HepG2 (cell line): ENCODE measurements at regions not wholly inside any gene's neighbourhood (a gene's known extent, or its start where the extent isn't known, plus 50 kb on each side); places are given as distances from the start of the nearest gene placed in this dataset.

Experiments used
- ATAC-seq: fragments of 200-7000 bp; cut with Tn5 transposase; 3 replicates; pipeline ENCODE4 v1.9.1; 2020; ENCODE audit warnings: mild to moderate bottlenecking, moderate library complexity
- BruUV-seq: library from RNA; stranded (reverse); fragments of 400-500 nt; replicated peaks from 2 replicates; lab custom pipeline; 2021; lab: Mats Ljungman, UMichigan
- CTCF ChIA-PET: fragments of 300-600 bp; formaldehyde crosslinking; extraction: SDS; loops from one replicate; lab custom pipeline; 2021; ENCODE audit warnings: low total read pairs, inconsistent platforms, low intra/inter-chr PET ratio; lab: Yijun Ruan, JAX
- POLR2A ChIA-PET: fragments of 350-600 bp; sonication (Branson Sonifier 250); formaldehyde crosslinking; loops from one replicate; lab custom pipeline; 2020; ENCODE audit warnings: antibody characterized with exemption, inconsistent platforms; lab: Yijun Ruan, JAX
- DNase-seq: peaks from one replicate; pipeline ENCODE4 v3.0.0-alpha.2; 2015; ENCODE audit warnings: low spot score
- FAIRE-seq: peaks from 3 replicates; lab custom pipeline; 2011; peaks lifted over from hg19 to GRCh38; lab: Jason Lieb, UNC
- H2AFZ ChIP-seq: one replicate; pipeline ENCODE4 v1.6.1; 2011; ENCODE audit warnings: low read length, inconsistent platforms
- H3K27ac ChIP-seq: fragments of 300-600 bp; 3 replicates; pipeline ENCODE4 v1.8.0; 2011; ENCODE audit warnings: mixed run types, mild to moderate bottlenecking, mixed read lengths, low read length, inconsistent platforms; ENCODE audit not compliant: insufficient read depth; ENCODE audit errors: extremely low read length
- H3K27me3 ChIP-seq, 2 experiments: fragments of 200-600 bp in 1 of 2; 2 replicates in 1 of 2; 3 replicates in 1 of 2; pipeline versions ENCODE4 v1.6.0 to v1.8.0; 2011; ENCODE audit warnings: low read length in 2 of 2, mild to moderate bottlenecking in 2 of 2, moderate library complexity in 2 of 2, inconsistent platforms in 1 of 2; ENCODE audit not compliant: insufficient read depth in 2 of 2, control insufficient read depth in 1 of 2
- H3K36me3 ChIP-seq, 2 experiments: fragments of 200-600 bp in 1 of 2; replicated peaks in 1 of 2; 2 replicates in 1 of 2; 3 replicates in 1 of 2; pipeline versions ENCODE4 v1.5.1 to v1.8.0; 2011; ENCODE audit warnings: low read length in 2 of 2, inconsistent platforms in 1 of 2; ENCODE audit not compliant: insufficient read depth in 2 of 2, control insufficient read depth in 1 of 2
- H3K4me1 ChIP-seq: 2 replicates; pipeline ENCODE4 v1.5.1; 2012; ENCODE audit warnings: low read length, inconsistent platforms; ENCODE audit not compliant: insufficient read depth
- H3K4me2 ChIP-seq: 2 replicates; pipeline ENCODE4 v1.6.0; 2011; ENCODE audit warnings: low read depth, low read length, inconsistent platforms
- H3K4me3 ChIP-seq, 3 experiments: fragments of 200-600 bp in 1 of 3; sonication (generic), shearing (Covaris generic) in 1 of 3; replicated peaks in 1 of 3; 2 replicates each; pipeline ENCODE4 v1.5.1; 2011 to 2016; ENCODE audit warnings: low read length in 3 of 3, inconsistent platforms in 2 of 3, low read depth in 2 of 3, mild to moderate bottlenecking in 2 of 3, control low read depth in 1 of 3, mixed read lengths in 1 of 3; ENCODE audit not compliant: insufficient read depth in 1 of 3
- H3K79me2 ChIP-seq: one replicate; pipeline ENCODE4 v1.6.1; 2011; ENCODE audit warnings: low read length, inconsistent platforms; ENCODE audit not compliant: insufficient read depth
- H3K9ac ChIP-seq: 2 replicates; pipeline ENCODE4 v1.6.0; 2011; ENCODE audit warnings: mild to moderate bottlenecking, low read depth, low read length, inconsistent platforms; ENCODE audit not compliant: insufficient read depth
- H3K9me3 ChIP-seq: 2 replicates; pipeline ENCODE4 v1.5.1; 2012; ENCODE audit warnings: mild to moderate bottlenecking, low read length
- H4K20me1 ChIP-seq: 2 replicates; pipeline ENCODE4 v1.6.0; 2011; ENCODE audit warnings: inconsistent platforms, mild to moderate bottlenecking, low read length, moderate library complexity; ENCODE audit not compliant: insufficient read depth
- CREM ChIP-seq, 2 experiments: sonication (generic) in 1 of 2; formaldehyde crosslinking in 1 of 2; IDR thresholded peaks; 2 replicates each; pipeline versions ENCODE4 v1.4.0 to v1.6.1; 2016 to 2020; ENCODE audit warnings: antibody characterized with exemption in 1 of 2, mild to moderate bottlenecking in 1 of 2, missing genetic modification reagents in 1 of 2
- MXD4 ChIP-seq: IDR thresholded peaks from 2 replicates; pipeline ENCODE4 v1.6.1; 2016; ENCODE audit warnings: mild to moderate bottlenecking, missing biosample characterization, missing genetic modification reagents
- TBX3 ChIP-seq: fragments of 450-650 bp; IDR thresholded peaks from 2 replicates; pipeline ENCODE4 v1.6.1; 2017; ENCODE audit warnings: antibody characterized with exemption, mild to moderate bottlenecking, inconsistent platforms, borderline replicate concordance
- ZNF230 ChIP-seq: sonication (generic); formaldehyde crosslinking; IDR thresholded peaks from 2 replicates; pipeline ENCODE4 v1.4.0; 2020; ENCODE audit warnings: mild to moderate bottlenecking, missing genetic modification reagents
- WGBS: methylation state at CpG from one replicate; pipeline ENCODE4 v1.1.6; 2017; ENCODE audit warnings: low lambda C conversion rate; 5-methylcytosine and 5-hydroxymethylcytosine counted together
- in situ Hi-C: cut with HindIII; loops from 2 replicates; pipeline ENCODE4 v1.10.0; 2017; ENCODE audit warnings: low pct_unique_long_range_greater_than_20kb; ENCODE audit not compliant: extremely low pct_ligation_motif_present
- intact Hi-C: fragments of 100-400 bp; cut with micrococcal nuclease; formaldehyde crosslinking; loops from one replicate; pipeline ENCODE4 v1.10.0; 2022; ENCODE audit not compliant: unreplicated experiment
- TF ChIP-seq, protein P1 (sequence below): IDR thresholded peaks from 2 replicates; pipeline ENCODE4 v1.6.1; 2016; ENCODE audit warnings: low read depth, control low read depth
- TF ChIP-seq, protein P2 (sequence below): sonication (generic); formaldehyde crosslinking; IDR thresholded peaks from 2 replicates; pipeline ENCODE4 v1.5.0; 2020; ENCODE audit warnings: missing genetic modification reagents
- TF ChIP-seq, protein P3 (sequence below): sonication (generic); formaldehyde crosslinking; IDR thresholded peaks from 2 replicates; pipeline ENCODE4 v1.4.0; 2020; ENCODE audit warnings: missing genetic modification reagents
- TF ChIP-seq, protein P4 (sequence below): sonication (generic); formaldehyde crosslinking; IDR thresholded peaks from 2 replicates; pipeline ENCODE4 v1.4.0; 2020; ENCODE audit warnings: missing genetic modification reagents, borderline replicate concordance

DNA sequence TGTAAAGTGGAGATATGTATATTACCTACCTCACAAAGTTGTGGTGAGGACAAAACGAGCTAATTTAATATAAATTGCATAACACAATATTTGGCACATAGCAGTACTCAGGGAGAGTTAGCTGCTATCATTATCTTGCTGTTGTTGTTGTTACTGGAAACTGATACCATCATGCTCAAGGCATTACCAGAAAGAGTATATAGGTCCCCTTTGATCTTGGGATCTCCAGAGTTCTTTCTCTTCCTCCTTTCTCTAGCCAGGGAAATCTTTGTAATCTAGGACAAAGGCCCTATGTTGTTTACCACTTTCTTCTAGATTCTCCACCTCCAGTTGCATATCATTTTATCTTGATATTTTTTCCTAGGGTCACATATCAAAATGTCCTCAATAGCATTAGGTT lies 114.8 kb upstream of the RASA1 start:
- ChIA-PET CTCF (no interaction called here), POLR2A (no interaction called here)
- in situ Hi-C loops: no loop called here
- no peaks in the 10 kb centered on the region for H3K36me3 ChIP-seq
- no peaks in the 10 kb centered on the region for H4K20me1 ChIP-seq
- 0% methylated on average over 1 of the region's 1 CpG for WGBS
- H3K4me1 ChIP-seq: no peaks in the 10 kb centered on the region
- H3K4me3 ChIP-seq: no peak overlapping the region
- no peak overlapping the region for H2AFZ ChIP-seq
- DNase-seq (no peak), ATAC-seq (no peak), FAIRE-seq (no peak)
- intact Hi-C loops: no loop called here
- no peak overlapping the region for H3K27ac ChIP-seq
- no peaks in the 10 kb centered on the region for H3K79me2 ChIP-seq
- TF ChIP-seq TBX3 (no peak), ZNF230 (CRISPR knock-in tag) (no peak)
- TF ChIP-seq, protein P1, sequence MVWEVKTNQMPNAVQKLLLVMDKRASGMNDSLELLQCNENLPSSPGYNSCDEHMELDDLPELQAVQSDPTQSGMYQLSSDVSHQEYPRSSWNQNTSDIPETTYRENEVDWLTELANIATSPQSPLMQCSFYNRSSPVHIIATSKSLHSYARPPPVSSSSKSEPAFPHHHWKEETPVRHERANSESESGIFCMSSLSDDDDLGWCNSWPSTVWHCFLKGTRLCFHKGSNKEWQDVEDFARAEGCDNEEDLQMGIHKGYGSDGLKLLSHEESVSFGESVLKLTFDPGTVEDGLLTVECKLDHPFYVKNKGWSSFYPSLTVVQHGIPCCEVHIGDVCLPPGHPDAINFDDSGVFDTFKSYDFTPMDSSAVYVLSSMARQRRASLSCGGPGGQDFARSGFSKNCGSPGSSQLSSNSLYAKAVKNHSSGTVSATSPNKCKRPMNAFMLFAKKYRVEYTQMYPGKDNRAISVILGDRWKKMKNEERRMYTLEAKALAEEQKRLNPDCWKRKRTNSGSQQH (CRISPR knock-in tag): no peak
- TF ChIP-seq, protein P2, sequence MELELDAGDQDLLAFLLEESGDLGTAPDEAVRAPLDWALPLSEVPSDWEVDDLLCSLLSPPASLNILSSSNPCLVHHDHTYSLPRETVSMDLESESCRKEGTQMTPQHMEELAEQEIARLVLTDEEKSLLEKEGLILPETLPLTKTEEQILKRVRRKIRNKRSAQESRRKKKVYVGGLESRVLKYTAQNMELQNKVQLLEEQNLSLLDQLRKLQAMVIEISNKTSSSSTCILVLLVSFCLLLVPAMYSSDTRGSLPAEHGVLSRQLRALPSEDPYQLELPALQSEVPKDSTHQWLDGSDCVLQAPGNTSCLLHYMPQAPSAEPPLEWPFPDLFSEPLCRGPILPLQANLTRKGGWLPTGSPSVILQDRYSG (CRISPR knock-in tag): no peak
- H3K27me3 ChIP-seq: no peaks in the 10 kb centered on the region
- BruUV-seq: no TSS peak
- H3K4me2 ChIP-seq: no peak overlapping the region
- no peaks in the 10 kb centered on the region for H3K9me3 ChIP-seq
- H3K9ac ChIP-seq: no peak overlapping the region

DNA sequence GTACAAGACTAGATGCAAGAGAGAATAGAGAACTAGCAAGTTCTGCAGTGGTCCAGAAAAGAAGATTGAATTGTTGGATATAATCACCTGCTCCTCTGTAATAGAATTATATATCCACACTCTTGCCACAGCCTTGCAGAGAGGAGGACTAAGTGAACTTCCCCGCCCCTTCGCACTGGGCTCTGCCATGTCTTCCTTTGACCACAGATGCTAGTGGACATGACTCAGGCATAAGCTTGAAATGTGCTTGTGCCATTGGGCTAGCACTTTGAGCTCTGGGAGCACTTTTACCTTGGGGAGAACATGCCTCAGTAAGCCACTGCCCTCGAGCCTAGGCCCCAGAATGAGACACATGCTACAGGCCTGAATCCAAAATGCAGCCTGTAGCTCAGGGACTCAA lies 113.5 kb upstream of the RASA1 start:
- no TSS peak for BruUV-seq
- H4K20me1 ChIP-seq: no peaks in the 10 kb centered on the region
- TF ChIP-seq, protein P3, sequence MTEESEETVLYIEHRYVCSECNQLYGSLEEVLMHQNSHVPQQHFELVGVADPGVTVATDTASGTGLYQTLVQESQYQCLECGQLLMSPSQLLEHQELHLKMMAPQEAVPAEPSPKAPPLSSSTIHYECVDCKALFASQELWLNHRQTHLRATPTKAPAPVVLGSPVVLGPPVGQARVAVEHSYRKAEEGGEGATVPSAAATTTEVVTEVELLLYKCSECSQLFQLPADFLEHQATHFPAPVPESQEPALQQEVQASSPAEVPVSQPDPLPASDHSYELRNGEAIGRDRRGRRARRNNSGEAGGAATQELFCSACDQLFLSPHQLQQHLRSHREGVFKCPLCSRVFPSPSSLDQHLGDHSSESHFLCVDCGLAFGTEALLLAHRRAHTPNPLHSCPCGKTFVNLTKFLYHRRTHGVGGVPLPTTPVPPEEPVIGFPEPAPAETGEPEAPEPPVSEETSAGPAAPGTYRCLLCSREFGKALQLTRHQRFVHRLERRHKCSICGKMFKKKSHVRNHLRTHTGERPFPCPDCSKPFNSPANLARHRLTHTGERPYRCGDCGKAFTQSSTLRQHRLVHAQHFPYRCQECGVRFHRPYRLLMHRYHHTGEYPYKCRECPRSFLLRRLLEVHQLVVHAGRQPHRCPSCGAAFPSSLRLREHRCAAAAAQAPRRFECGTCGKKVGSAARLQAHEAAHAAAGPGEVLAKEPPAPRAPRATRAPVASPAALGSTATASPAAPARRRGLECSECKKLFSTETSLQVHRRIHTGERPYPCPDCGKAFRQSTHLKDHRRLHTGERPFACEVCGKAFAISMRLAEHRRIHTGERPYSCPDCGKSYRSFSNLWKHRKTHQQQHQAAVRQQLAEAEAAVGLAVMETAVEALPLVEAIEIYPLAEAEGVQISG (CRISPR knock-in tag): no peak
- TF ChIP-seq MXD4 (CRISPR knock-in tag): no peak
- TF ChIP-seq, protein P4, sequence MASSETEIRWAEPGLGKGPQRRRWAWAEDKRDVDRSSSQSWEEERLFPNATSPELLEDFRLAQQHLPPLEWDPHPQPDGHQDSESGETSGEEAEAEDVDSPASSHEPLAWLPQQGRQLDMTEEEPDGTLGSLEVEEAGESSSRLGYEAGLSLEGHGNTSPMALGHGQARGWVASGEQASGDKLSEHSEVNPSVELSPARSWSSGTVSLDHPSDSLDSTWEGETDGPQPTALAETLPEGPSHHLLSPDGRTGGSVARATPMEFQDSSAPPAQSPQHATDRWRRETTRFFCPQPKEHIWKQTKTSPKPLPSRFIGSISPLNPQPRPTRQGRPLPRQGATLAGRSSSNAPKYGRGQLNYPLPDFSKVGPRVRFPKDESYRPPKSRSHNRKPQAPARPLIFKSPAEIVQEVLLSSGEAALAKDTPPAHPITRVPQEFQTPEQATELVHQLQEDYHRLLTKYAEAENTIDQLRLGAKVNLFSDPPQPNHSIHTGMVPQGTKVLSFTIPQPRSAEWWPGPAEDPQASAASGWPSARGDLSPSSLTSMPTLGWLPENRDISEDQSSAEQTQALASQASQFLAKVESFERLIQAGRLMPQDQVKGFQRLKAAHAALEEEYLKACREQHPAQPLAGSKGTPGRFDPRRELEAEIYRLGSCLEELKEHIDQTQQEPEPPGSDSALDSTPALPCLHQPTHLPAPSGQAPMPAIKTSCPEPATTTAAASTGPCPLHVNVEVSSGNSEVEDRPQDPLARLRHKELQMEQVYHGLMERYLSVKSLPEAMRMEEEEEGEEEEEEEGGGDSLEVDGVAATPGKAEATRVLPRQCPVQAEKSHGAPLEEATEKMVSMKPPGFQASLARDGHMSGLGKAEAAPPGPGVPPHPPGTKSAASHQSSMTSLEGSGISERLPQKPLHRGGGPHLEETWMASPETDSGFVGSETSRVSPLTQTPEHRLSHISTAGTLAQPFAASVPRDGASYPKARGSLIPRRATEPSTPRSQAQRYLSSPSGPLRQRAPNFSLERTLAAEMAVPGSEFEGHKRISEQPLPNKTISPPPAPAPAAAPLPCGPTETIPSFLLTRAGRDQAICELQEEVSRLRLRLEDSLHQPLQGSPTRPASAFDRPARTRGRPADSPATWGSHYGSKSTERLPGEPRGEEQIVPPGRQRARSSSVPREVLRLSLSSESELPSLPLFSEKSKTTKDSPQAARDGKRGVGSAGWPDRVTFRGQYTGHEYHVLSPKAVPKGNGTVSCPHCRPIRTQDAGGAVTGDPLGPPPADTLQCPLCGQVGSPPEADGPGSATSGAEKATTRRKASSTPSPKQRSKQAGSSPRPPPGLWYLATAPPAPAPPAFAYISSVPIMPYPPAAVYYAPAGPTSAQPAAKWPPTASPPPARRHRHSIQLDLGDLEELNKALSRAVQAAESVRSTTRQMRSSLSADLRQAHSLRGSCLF: no peak
- TF ChIP-seq CREM (IDR thresholded peaks at IDR 0.05): no peak
- TF ChIP-seq CREM (CRISPR knock-in tag; IDR thresholded peaks at IDR 0.05): no peak

More for the DNA sequence above, 113.5 kb upstream of the RASA1 start:
- no peak overlapping the region for H3K27ac ChIP-seq
- FAIRE-seq (no peak), ATAC-seq (no peak), DNase-seq (no peak)
- H2AFZ ChIP-seq: no peak overlapping the region
- WGBS: 0% methylated on average over 1 of the region's 3 CpGs
- H3K36me3 ChIP-seq: no peaks in the 10 kb centered on the region
- no peak overlapping the region for H3K4me2 ChIP-seq
- intact Hi-C loops: no loop called here
- in situ Hi-C loops: no loop called here
- no peaks in the 10 kb centered on the region for H3K4me1 ChIP-seq
- CTCF ChIA-PET: no interaction called here
- H3K79me2 ChIP-seq: no peaks in the 10 kb centered on the region
- no peak overlapping the region for H3K4me3 ChIP-seq
- POLR2A ChIA-PET: no interaction called here
- no peak overlapping the region for H3K9ac ChIP-seq
- H3K27me3 ChIP-seq: no peaks in the 10 kb centered on the region
- no peaks in the 10 kb centered on the region for H3K9me3 ChIP-seq
